ENCODE measurements at regions not wholly inside any gene's neighbourhood (a gene's known extent, or its start where the extent isn't known, plus 50 kb on each side); places are given as distances from the start of the nearest gene placed in this dataset.

GRCh38 chr3:110390372-110390771 is 681.2 kb upstream of the NECTIN3 start:
- TF ChIP-seq CTCF (conservative IDR thresholded peaks at IDR 0.05) (no peak), ZFX (IDR thresholded peaks at IDR 0.05) (no peak)
